HG02678 (cell line): ENCODE measurements at regions not wholly inside any gene's neighbourhood (a gene's known extent, or its start where the extent isn't known, plus 50 kb on each side); places are given as distances from the start of the nearest gene placed in this dataset.

ENCODE experiments used
- ATAC-seq: cut with Tn5 transposase; IDR thresholded peaks from one replicate; pipeline ENCODE4 v1.9.1; 2021; ENCODE audit warnings: mild to moderate bottlenecking, moderate library complexity; ENCODE audit not compliant: unreplicated experiment

DNA sequence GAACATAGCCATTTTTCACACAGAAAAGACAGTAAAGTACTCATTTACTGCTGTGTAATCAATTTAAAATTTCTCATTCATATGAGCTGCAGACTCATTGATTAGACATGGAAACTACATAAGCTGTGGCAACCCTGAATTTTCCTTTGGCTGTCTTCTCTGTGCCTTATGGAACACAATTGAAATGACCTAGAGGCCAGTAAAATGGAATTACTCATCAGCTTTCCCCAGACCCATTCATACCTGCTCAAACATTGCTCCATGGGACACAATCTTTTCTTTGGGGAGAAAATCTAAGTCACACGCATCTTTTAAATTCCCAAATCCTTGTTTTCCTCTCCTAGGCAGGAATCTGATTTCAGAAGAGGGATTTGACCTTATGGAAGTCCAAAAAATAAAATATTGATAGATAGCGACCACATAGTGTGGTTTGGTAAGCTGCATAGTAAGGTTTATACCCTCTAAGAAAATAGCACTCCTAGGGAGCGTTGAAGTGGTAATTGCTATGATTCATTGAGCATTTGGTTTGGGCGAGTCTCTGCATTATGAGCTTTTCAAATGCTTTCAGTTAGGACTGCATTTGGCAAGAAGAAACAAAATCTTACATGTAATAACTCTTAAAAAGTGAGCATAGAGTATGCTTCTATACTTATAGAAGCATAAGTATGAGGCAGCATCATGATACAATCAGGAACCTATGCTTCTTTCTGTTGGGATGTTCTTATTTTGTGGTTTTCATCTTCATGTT is 243.4 kb upstream of the GADL1 start:
- ATAC-seq: no peak

DNA sequence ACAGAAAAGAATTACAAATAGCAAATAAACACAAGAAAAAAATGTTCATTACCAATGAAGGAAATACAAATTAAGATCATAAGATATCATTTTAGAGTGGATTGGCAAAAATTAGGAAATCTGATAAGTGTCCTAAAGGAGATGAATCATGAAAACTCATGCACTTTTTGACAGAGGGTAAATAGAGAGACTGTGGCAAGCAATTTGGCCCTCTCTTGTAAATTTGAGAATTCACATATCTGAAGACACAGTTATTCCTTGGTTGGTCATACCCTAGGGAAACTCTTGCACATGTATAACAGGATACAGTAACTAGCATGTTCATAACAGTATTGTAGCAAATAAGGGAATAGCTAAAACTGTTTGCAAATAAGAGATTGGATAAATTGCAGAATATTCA is 246.0 kb upstream of the GADL1 start:
- no peak for ATAC-seq

DNA sequence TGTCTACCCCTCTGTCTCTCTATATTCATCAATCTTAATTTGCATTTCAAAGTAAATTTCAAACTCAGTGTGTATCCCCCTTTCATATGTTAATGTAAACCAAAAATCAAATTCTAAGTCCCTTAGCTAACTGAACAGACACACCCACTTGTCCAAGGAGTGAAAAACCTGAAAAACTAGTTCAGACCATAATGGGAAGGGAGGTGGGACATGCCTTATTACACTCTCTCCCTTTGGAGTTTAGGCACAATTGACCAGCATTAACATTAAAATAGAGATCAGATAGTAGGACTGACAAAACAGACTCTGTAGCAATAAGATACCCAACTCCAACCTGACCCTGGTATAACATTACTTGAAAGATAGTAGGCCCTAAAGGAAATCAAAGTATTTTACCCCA is 247.7 kb upstream of the GADL1 start:
- ATAC-seq: no peak

DNA sequence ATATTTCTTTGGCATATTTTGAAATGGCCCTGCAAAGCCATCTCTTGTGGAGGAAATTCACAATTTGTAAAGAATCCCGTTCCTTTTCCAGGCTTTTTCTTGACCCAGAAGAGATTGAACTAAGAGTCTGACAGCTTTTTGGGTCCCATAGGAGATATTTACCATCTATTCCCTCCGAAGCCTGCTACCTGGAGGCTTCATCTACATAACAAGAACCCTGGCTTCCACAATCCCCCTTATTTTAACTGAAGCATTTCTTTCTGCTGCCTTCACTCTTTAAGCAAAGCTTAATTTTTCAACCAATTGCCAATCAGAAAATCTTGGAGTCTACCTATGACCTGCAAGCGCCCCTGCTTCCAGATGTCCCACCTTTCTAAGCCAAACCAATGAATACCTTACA is 248.1 kb upstream of the GADL1 start:
- no peak for ATAC-seq

DNA sequence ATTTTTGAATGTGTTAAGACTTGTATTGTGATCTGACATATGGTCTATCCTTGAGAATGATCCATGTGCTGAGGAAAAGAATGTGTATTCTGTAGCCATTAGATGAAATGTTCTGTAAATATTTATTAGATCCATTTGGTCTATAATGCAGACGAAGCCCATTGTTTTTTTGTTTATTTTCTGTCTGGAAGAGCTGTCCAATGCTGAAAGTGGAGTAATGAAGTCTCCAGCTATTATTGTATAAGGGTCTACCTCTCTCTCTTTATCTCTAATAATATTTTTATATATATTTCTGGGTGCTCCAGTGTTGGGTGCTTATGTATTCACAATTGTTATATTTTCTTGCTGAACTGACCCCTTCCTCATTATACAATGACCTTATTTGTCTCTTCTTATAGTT is 250.6 kb upstream of the GADL1 start:
- no peak for ATAC-seq

DNA sequence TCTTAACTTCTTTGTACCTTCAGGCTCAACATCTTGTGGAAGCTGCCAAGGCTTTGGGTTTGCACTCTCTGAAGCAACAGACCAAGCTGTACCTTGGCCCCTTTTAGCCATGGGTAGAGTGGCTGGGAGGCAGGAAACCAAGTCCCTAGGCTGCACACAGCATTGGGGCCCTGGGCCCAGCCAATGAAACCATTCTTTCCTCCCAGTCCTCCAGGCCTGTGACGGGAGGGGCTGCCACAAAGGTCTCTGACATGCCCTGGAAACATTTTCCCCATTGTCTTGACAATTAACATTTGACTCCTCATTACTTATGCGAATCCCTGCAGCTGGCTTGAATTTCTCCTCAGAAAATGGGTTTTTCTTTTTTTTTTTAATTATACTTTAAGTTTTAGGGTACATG is 253.1 kb upstream of the GADL1 start:
- no peak for ATAC-seq

DNA sequence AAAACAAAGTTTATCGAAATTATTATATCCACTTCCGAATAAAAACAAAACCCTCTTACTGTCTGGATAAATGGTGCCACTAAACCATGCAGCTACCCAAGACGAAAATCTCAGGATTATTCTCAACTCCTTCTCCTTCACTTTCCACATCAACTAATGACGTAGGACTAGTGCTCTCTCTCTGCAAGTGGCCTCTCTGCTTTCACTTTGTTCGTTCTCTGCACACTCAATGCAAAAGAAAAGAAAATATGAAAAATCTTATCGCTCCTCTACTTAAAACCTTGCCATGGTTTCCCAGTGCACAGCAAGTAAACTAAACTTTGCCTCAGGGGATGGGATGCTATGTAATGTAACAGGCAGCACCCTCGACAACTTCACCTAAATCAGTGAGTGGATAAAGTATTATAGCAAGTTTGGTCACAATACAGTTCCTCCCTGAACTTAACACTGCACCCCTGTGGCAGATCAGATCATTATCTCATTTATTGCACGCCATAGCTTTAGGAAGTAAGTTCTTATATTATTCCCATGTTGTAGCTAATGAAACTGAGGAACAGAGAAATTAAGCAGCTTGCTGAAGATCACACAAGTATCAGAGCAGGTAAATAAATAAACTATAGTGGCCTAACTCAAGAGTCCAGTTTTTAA is 262.7 kb upstream of the GADL1 start:
- ATAC-seq: no peak

DNA sequence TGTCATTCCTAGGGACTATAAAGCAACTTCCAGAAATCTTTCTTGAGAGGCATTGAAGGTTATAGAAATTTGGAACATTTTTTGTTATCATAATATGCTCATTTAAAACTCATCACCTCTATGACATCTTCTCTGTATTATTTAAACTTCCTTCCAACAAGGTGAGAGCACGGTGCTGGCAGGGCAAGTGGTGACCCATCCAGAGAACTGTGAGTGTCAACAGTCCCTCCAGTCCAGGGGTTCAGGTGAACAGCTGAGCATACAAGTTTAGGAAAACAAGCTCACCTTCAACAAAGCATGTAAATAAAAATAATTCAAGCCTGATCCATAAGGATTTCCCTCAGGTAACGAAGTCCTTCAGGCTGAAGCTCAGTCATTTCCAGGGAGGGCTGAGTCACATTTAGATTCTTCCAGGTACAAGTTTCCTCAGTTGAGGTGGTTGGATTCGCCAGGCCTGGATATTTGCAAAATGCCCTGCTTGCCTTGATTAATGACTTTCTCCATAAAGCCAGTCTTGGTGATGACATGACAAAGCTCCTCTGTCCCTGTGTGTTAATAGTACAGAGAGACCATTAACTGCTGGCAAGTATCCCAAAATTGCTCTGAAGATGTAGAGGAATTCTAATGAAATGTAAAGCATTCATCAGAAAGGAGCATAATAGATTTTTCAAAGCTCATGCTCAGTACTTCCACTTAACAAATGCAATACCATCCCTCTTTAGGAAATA is 263.6 kb upstream of the GADL1 start:
- no peak for ATAC-seq

DNA sequence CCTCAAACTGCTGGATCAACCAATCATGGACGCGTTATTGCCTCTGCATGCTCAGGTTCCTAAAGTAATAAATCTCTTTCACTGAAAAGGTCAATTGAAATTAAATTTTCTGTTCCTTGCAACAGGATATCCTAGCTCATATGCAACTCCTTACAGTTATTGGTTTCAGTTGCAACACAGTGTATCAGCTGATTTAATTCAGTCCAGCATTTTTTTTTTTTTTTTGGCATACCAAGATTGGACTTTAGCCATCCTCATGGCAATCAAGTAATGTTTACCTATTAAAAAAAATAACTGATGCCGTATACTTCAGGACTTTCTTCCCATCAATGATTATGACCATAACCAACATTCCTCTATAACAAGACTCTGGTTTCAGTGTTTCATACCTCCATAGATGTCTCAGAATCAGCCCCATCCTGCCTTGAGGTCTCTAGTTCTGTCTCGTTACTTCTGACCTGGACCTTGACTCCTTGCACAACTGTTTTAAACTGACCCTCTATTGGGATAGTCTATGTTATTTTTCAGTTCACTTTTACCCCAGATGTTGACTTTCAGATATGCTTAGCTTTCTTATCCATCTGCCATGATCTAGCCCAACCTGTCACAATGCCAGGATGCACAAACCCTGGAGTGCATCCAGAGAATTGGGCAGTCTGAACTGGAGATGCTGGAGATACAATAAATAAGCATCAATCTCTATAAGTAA is 265.0 kb upstream of the GADL1 start:
- ATAC-seq: no peak

DNA sequence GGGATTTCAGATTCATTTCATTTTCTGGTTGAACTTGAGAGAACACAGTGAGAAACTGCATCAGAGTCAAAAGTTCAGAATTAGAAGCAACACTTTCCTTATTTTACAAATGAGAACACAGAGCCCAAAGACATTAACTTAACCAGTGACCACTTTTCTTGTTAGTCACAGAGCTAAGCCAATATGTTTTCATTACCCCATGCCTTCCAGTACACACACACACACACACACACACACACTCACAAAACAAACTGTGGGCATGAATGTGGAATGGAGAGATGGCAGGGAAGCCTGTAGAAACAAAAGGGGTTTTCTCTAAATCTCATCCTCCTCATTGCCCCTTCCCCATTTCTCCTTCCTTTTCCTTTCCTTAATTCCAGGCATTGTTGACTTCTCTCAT is 267.4 kb upstream of the GADL1 start:
- ATAC-seq: no peak

DNA sequence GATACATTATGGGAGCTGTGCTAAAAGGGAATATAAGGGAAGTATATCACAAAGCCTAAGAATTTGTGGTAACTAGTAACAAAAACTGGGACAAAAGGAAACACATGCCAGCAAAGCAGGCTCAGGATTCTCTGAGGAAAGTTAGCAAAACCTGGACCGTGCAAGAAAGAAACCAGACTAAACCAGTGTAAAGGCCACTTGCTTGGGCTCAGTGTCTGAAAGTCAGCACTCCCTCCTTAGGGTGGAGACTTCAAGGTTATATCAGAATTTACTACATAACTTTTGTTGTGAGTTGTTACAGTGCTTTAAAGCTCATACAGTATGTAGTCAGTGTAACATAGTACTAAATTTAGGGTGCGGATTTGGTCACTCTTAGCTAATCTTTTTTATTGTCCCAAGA is 269.9 kb upstream of the GADL1 start:
- no peak for ATAC-seq

DNA sequence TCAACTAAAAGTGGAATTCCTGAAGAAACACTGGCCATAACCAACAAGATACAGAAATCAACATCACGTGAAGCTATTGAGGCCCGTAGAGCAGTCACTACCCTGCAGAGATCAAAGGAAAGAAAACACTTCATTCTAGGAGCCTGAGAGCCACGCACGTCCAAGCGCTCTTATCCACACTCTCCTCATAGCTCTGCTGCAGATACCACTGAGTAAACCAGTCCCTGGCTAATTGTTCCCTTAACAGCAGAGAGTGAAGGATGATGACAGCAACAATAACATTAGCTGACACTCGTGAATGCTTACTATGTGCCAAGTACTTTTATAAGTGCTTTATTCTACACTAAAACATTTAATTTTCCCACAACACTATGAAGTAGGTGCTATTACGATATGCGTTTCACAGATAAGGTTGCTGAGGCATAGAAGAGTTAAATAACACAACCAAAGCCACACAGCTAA is 271.0 kb upstream of the GADL1 start:
- ATAC-seq: no peak

DNA sequence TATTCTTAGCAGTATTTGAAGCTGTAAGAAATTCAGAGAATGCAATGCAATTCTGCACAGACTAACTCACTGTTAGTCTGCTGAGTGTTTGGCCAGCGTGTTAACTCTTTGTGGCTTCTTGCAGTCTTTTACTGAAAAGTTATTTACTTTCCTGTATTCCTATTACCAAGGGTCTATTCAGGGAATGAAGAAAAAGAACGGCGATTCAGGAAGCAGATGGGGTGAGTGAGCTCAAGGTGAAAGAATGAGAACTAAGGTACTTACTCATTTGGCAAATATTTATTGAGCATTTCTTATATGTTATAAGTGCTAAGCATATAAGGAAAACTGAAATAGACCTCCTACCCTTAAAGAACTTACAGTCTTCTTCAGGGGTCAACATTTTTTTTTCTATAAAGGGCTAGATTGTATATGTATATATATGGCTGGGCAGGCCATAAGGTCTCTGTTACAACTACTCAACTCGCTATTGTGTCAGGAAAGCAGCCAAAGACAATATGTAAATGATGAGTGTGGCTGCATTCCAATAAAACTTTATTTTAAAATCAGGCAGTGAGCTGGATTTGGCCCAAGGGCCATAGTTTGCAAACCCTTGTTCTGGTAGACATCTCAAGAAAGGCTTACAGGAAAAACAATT is 271.9 kb upstream of the GADL1 start:
- no peak for ATAC-seq

DNA sequence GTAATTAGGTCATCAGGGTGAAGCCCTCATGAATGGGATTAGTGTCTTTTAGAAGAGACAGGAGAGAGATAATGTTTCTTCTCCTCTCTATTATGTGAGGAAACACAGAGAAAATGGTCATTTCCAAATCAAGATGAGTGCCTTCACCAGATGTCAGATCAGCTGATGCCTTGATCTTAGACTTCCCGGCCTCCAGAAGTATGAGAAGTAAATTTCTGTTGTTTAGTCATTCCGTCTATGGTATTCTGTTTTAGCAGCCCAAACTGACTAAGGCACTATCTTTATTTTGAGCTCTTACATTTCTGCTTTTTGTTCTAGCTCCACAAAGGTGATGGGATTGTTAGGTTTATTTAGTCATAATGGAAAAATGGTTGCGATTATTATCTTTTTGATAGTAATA is 273.2 kb upstream of the GADL1 start:
- no peak for ATAC-seq

DNA sequence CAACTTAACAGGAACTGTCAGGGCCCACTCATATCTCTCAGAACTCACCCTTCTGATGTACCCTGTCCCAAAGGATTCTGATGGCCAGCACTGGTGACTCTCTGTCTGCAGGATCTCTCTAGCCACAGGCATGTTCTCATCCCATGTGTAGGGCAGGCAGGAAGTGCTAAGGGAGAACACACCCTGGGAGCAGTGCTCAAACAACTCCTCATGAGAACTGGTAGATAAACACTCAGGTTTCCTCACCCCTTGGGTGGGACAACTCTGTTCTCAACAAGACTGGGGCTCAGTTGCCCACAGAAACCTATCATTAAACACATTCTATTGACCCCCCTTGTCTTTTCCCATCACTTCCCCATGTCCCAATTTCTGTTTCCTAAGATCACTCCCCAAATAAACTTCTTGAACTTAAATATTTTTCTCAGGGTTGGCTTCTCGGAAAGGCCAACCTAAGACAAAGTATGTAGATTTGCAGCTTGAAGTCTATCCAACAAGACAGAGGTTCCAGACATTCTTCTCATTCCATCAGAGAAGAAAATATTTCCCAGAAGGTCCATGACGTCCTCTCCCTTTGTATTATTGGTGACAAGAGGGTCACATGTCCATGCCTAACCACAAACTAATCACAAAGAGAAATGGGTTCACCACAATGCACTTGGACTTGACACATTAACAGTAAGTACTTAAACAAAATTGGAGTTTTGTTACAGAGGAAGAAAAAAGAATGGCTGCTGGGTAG is 276.6 kb upstream of the GADL1 start:
- no peak for ATAC-seq

DNA sequence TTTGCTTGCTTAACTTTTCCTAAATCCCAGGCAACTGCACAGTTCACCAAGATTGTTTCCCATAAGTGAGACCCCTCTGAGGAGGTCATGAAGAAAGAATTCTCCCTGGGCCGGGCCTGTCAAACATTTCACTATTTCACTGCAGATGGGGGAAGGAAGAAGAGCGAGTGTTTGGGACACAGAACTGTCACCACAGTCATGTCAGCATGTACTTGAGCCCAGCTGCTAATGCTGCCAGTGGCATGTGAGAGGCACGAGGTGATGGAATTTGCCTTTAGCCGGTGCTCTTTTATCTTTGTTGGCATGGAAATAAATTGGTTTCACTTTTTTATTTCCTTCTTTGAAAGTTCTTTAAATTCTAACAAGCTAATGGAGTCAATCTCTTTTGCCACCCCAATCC is 277.9 kb upstream of the GADL1 start:
- ATAC-seq: no peak

DNA sequence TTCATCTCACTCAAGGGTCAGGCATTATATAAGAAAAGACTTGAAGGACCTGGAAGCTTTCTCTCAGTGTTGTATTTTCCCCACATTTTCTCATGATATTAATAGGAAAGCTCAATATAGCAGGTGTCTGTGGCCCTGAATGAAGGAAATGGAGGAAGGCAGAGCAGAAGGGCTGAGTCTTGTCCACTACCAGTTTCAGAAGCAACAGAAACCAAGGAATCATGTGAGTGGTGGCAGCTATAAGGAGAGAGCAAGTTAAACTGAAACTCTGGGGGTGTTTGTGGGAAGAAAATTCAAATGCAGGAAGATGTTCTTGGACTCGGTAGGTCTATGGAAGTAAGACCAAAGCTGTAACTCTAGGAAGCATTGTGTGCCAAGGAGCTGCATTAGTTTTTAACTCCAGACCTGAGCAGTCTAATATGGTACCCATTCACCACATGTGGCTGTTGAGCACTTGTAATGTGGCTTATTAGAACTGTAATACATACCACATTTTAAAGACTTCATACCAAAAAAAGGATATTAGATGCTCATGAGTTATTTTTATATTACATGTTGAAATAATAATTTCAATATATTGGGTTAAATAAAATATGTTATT is 278.8 kb upstream of the GADL1 start:
- no peak for ATAC-seq

DNA sequence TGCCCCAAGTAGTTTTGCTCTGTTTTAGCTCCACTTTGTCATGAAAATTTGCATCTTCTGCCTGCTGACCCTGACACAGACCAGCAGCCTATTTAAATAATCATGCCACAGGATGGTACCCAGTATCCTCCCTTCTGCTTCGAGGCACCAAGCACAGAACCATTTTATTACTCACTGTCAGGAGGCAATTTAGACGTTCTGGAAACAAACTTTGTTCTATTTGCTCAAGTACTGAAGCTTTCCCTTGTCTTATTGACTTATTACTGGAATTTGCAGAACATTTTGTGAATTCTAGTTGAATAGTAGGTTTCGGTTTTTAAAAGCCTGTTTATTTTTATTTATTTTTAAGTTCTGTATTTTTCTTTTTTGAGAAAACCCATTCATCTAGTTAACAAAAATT is 279.6 kb upstream of the GADL1 start:
- no peak for ATAC-seq

DNA sequence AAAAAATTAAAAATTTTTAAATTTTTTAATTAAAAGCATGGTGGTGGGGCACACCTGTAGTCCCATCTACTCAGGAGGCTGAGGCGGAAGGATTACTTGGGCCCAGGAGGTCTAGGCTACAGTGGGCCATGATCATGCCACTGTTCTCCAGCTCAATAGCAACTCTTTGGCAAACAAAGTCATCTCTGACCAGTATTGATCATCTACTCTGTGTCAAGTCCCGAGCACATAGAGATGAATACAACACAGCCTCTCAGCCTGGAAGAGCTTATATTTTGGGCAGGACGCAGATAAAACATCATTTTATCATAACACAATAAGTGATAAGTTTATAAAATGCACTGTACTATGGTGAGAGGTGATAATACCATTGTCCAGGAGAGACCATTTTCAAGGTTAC is 281.6 kb upstream of the GADL1 start:
- no peak for ATAC-seq

DNA sequence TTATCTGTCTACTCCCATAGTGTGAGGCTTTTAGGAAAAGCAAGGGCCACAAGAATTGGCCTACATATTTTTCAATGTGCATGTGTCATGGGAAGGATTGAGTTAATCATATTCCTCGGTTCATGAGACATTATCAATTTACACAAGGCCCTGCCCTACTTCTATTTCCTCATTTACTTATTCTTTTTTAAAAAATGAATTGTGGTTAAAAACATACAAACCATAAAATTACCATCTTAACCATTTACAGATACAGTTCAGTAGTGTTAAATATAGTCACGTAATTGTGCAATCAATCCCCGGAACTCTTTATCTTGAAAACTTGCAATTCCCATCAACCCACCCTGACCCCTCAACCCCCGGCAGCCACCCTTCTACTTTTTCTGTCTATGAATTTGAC is 284.0 kb upstream of the GADL1 start:
- no peak for ATAC-seq
